ENCODE measurements at regions not wholly inside any gene's neighbourhood (a gene's known extent, or its start where the extent isn't known, plus 50 kb on each side); places are given as distances from the start of the nearest gene placed in this dataset.

- no peak overlapping the region for H3K27ac ChIP-seq
- H3K4me3 ChIP-seq: no peak overlapping the region
- TF ChIP-seq CTCF (IDR thresholded peaks at IDR 0.05): no peak
- ATAC-seq (ENCODE audit: insufficient number of reproducible peaks, low FRiP score, low read depth) (no peak), DNase-seq (ENCODE audit: low spot score) (no peak)
- H3K9me3 ChIP-seq: no peaks in the 10 kb centered on the region
- H3K36me3 ChIP-seq: no peaks in the 10 kb centered on the region
- H3K4me1 ChIP-seq (ENCODE audit: control insufficient read depth in 1 of 2, low read depth in 2 of 2): no peaks in the 10 kb centered on the region
- H3K27me3 ChIP-seq (replicated peaks; ENCODE audit: insufficient read depth): no peaks in the 10 kb centered on the region
These were observed 195.9 kb downstream of the CSNK2A3 start for GRCh38 chr11:11157185-11157584.

- no peaks in the 10 kb centered on the region for H3K4me1 ChIP-seq (ENCODE audit: control insufficient read depth in 1 of 2, low read depth in 2 of 2)
- ATAC-seq (ENCODE audit: insufficient number of reproducible peaks, low FRiP score, low read depth) (no peak), DNase-seq (ENCODE audit: low spot score) (no peak)
- no peak overlapping the region for H3K27ac ChIP-seq
- no peaks in the 10 kb centered on the region for H3K9me3 ChIP-seq
- no peaks in the 10 kb centered on the region for H3K36me3 ChIP-seq
- H3K27me3 ChIP-seq (replicated peaks; ENCODE audit: insufficient read depth): no peaks in the 10 kb centered on the region
- no peak for TF ChIP-seq CTCF (IDR thresholded peaks at IDR 0.05)
- no peak overlapping the region for H3K4me3 ChIP-seq
These were observed 196.9 kb downstream of the CSNK2A3 start for GRCh38 chr11:11155962-11156815.

- Histone ChIP-seq H3K4me3 (no peak overlapping the region), H3K27ac (no peak overlapping the region), H3K4me1 (ENCODE audit: control insufficient read depth in 1 of 2, low read depth in 2 of 2) (peaks cover 7 to 15% of the 10 kb centered on the region in 2 donors), H3K9me3 (no peaks in the 10 kb centered on the region), H3K36me3 (no peaks in the 10 kb centered on the region), H3K27me3 (replicated peaks; ENCODE audit: insufficient read depth) (no peaks in the 10 kb centered on the region)
- TF ChIP-seq CTCF (IDR thresholded peaks at IDR 0.05): no peak
- ATAC-seq (ENCODE audit: insufficient number of reproducible peaks, low FRiP score, low read depth) (no peak), DNase-seq (ENCODE audit: low spot score) (no peak)
These were observed 200.2 kb downstream of the CSNK2A3 start for GRCh38 chr11:11152877-11153276.

GRCh38 chr11:11149671-11150459, 203.2 kb downstream of the CSNK2A3 start:
- H3K9me3 ChIP-seq: no peaks in the 10 kb centered on the region
- no peak for TF ChIP-seq CTCF (IDR thresholded peaks at IDR 0.05)
- no peak overlapping the region for H3K4me3 ChIP-seq
- H3K4me1 ChIP-seq (ENCODE audit: control insufficient read depth in 1 of 2, low read depth in 2 of 2): peaks cover 11 to 28% of the 10 kb centered on the region in 2 donors
- H3K27me3 ChIP-seq (replicated peaks; ENCODE audit: insufficient read depth): no peaks in the 10 kb centered on the region
- no peaks in the 10 kb centered on the region for H3K36me3 ChIP-seq
- DNase-seq (ENCODE audit: low spot score) (no peak), ATAC-seq (ENCODE audit: insufficient number of reproducible peaks, low FRiP score, low read depth) (no peak)
- H3K27ac ChIP-seq: no peak overlapping the region

- DNase-seq (ENCODE audit: low spot score) (no peak), ATAC-seq (ENCODE audit: insufficient number of reproducible peaks, low FRiP score, low read depth) (peak; percentile 8)
- no peaks in the 10 kb centered on the region for H3K27me3 ChIP-seq (replicated peaks; ENCODE audit: insufficient read depth)
- no peak overlapping the region for H3K4me3 ChIP-seq
- TF ChIP-seq CTCF (IDR thresholded peaks at IDR 0.05): no peak
- H3K4me1 ChIP-seq (ENCODE audit: control insufficient read depth in 1 of 2, low read depth in 2 of 2): peaks cover 11 to 31% of the 10 kb centered on the region in 2 donors
- H3K27ac ChIP-seq: peak overlapping the region in 1 of 2 donors; percentile 24
- no peaks in the 10 kb centered on the region for H3K9me3 ChIP-seq
- no peaks in the 10 kb centered on the region for H3K36me3 ChIP-seq
These were observed 204.5 kb downstream of the CSNK2A3 start for GRCh38 chr11:11148596-11148995.
